Keratinocyte (primary cell): ENCODE measurements at regions not wholly inside any gene's neighbourhood (a gene's known extent, or its start where the extent isn't known, plus 50 kb on each side); places are given as distances from the start of the nearest gene placed in this dataset.

ENCODE experiments used
- DNase-seq: peaks from one replicate; pipeline ENCODE4 v3.0.0-alpha.2; 2011; ENCODE audit warnings: low read depth, missing footprints, low spot score
- FAIRE-seq: peaks from 2 replicates; lab custom pipeline; 2011; peaks lifted over from hg19 to GRCh38; lab: Jason Lieb, UNC
- H2AFZ ChIP-seq: 2 replicates; pipeline ENCODE4 v1.6.0; 2012; ENCODE audit warnings: low read length, control low read depth, inconsistent platforms; ENCODE audit not compliant: control insufficient read depth
- H3K27ac ChIP-seq: 2 replicates; pipeline ENCODE4 v1.5.1; 2011; ENCODE audit warnings: low read length; ENCODE audit not compliant: control insufficient read depth, insufficient read depth
- H3K27me3 ChIP-seq: 3 replicates; pipeline ENCODE4 v1.6.0; 2011; ENCODE audit warnings: low read length; ENCODE audit not compliant: control insufficient read depth, insufficient read depth; ENCODE audit errors: extremely low read depth
- H3K36me3 ChIP-seq, 2 experiments: 2 replicates in 1 of 2; 3 replicates in 1 of 2; pipeline ENCODE4 v1.5.1; 2011; ENCODE audit warnings: low read length in 2 of 2, mild to moderate bottlenecking in 1 of 2; ENCODE audit not compliant: control insufficient read depth in 2 of 2, insufficient read depth in 2 of 2; ENCODE audit errors: extremely low read depth in 1 of 2
- H3K4me1 ChIP-seq: 3 replicates; pipeline ENCODE4 v1.5.1; 2011; ENCODE audit warnings: low read length; ENCODE audit not compliant: control insufficient read depth, insufficient read depth; ENCODE audit errors: extremely low read depth
- H3K4me2 ChIP-seq: 3 replicates; pipeline ENCODE4 v1.6.0; 2011; ENCODE audit warnings: low read depth, low read length; ENCODE audit not compliant: control insufficient read depth, insufficient read depth; ENCODE audit errors: extremely low read depth
- H3K4me3 ChIP-seq, 3 experiments: fragments of 200-600 bp in 1 of 3; sonication (generic) in 1 of 3; 2 replicates in 2 of 3; 3 replicates in 1 of 3; pipeline ENCODE4 v1.5.1; 2011 to 2016; ENCODE audit warnings: low read length in 3 of 3, mild to moderate bottlenecking in 3 of 3, control low read depth in 2 of 3, inconsistent platforms in 1 of 3, low read depth in 1 of 3, mixed read lengths in 1 of 3, mixed run types in 1 of 3, moderate library complexity in 1 of 3; ENCODE audit not compliant: control insufficient read depth in 2 of 3, insufficient read depth in 2 of 3; ENCODE audit errors: extremely low read depth in 1 of 3
- H3K79me2 ChIP-seq: 2 replicates; pipeline ENCODE4 v1.6.0; 2012; ENCODE audit warnings: low read length; ENCODE audit not compliant: control insufficient read depth, insufficient read depth
- H3K9ac ChIP-seq: 3 replicates; pipeline ENCODE4 v1.6.0; 2011; ENCODE audit warnings: low read length; ENCODE audit not compliant: control insufficient read depth, insufficient read depth; ENCODE audit errors: extremely low read depth
- H3K9me1 ChIP-seq: 3 replicates; pipeline ENCODE4 v1.6.0; 2011; ENCODE audit warnings: low read length; ENCODE audit not compliant: control insufficient read depth, insufficient read depth; ENCODE audit errors: extremely low read depth
- H3K9me3 ChIP-seq: 2 replicates; pipeline ENCODE4 v1.5.1; 2012; ENCODE audit warnings: low read depth, low read length; ENCODE audit not compliant: control insufficient read depth
- H4K20me1 ChIP-seq: 3 replicates; pipeline ENCODE4 v1.6.0; 2011; ENCODE audit warnings: low read length; ENCODE audit not compliant: control insufficient read depth, insufficient read depth; ENCODE audit errors: extremely low read depth
- CTCF ChIP-seq, 3 experiments: IDR thresholded peaks in 1 of 3; conservative IDR thresholded peaks in 1 of 3; optimal IDR thresholded peaks in 1 of 3; 2 replicates in 2 of 3; 3 replicates in 1 of 3; pipeline versions ENCODE3 to v1.5.1; 2011; ENCODE audit warnings: low read length in 3 of 3, mild to moderate bottlenecking in 3 of 3, moderate library complexity in 2 of 3, control low read depth in 1 of 3, inconsistent platforms in 1 of 3; ENCODE audit not compliant: insufficient read depth in 2 of 3; ENCODE audit errors: extremely low read depth in 1 of 3
- EZH2 ChIP-seq: IDR thresholded peaks from one replicate; pipeline ENCODE4 v1.6.1; 2012; ENCODE audit warnings: inconsistent platforms, mild to moderate bottlenecking, low read length, moderate library complexity
- dilution Hi-C: fragments of 300-500 bp; cut with MboI; formaldehyde crosslinking; loops from one replicate; pipeline ENCODE4 v1.7.0; 2020; ENCODE audit warnings: low sequenced_read_pairs; ENCODE audit not compliant: extremely low pct_ligation_motif_present

GRCh38 chr6:21486115-21486514, 107.4 kb upstream of the SOX4 start:
- H3K9me3 ChIP-seq, result no peaks in the 10 kb centered on the region
- H3K9me1 ChIP-seq, result no peaks in the 10 kb centered on the region
- dilution Hi-C loops, result no loop called here
- no peak for FAIRE-seq
- H3K27ac ChIP-seq, result no peak overlapping the region
- no peak overlapping the region for H3K9ac ChIP-seq
- no peak overlapping the region for H3K4me3 ChIP-seq
- H3K4me1 ChIP-seq, result no peaks in the 10 kb centered on the region
- TF ChIP-seq EZH2 (no peak), CTCF (optimal IDR thresholded peaks at IDR 0.05 in 1 of 3, IDR thresholded peaks at IDR 0.05 in 1 of 3, conservative IDR thresholded peaks at IDR 0.05 in 1 of 3; ENCODE audit: extremely low read depth in 1 of 3, insufficient read depth in 2 of 3, low read length in 3 of 3) (no peak)
- no peaks in the 10 kb centered on the region for H3K79me2 ChIP-seq
- no peaks in the 10 kb centered on the region for H3K27me3 ChIP-seq
- no peak overlapping the region for H2AFZ ChIP-seq
- H3K4me2 ChIP-seq, result no peak overlapping the region
- H4K20me1 ChIP-seq, result no peaks in the 10 kb centered on the region
- DNase-seq, result no peak
- H3K36me3 ChIP-seq, result no peaks in the 10 kb centered on the region

- dilution Hi-C loops, result no loop called here
- Histone ChIP-seq H3K4me1 (no peaks in the 10 kb centered on the region), H2AFZ (no peak overlapping the region), H3K27ac (no peak overlapping the region), H3K4me2 (no peak overlapping the region), H3K9me1 (no peaks in the 10 kb centered on the region), H3K4me3 (no peak overlapping the region), H3K9ac (no peak overlapping the region), H3K27me3 (no peaks in the 10 kb centered on the region), H4K20me1 (no peaks in the 10 kb centered on the region), H3K79me2 (no peaks in the 10 kb centered on the region), H3K36me3 (no peaks in the 10 kb centered on the region), H3K9me3 (no peaks in the 10 kb centered on the region)
- no peak for DNase-seq
- TF ChIP-seq CTCF (optimal IDR thresholded peaks at IDR 0.05 in 1 of 3, IDR thresholded peaks at IDR 0.05 in 1 of 3, conservative IDR thresholded peaks at IDR 0.05 in 1 of 3; ENCODE audit: extremely low read depth in 1 of 3, insufficient read depth in 2 of 3, low read length in 3 of 3) (no peak), EZH2 (no peak)
- no peak for FAIRE-seq
Observed at GRCh38 chr6:21489826-21490225, 103.7 kb upstream of the SOX4 start.
